ENCODE measurements at regions not wholly inside any gene's neighbourhood (a gene's known extent, or its start where the extent isn't known, plus 50 kb on each side); places are given as distances from the start of the nearest gene placed in this dataset.
"Not testable (repeated sequence)": the region's sequence is repeated elsewhere in the genome, so short reads cannot be mapped to it uniquely, and the experiment has no call there.

- no peak for DNase-seq (ENCODE audit: low read depth, low spot score)
Measured at GRCh38 chr5:10017786-10018185, 231.9 kb downstream of the ATPSCKMT start.

DNA sequence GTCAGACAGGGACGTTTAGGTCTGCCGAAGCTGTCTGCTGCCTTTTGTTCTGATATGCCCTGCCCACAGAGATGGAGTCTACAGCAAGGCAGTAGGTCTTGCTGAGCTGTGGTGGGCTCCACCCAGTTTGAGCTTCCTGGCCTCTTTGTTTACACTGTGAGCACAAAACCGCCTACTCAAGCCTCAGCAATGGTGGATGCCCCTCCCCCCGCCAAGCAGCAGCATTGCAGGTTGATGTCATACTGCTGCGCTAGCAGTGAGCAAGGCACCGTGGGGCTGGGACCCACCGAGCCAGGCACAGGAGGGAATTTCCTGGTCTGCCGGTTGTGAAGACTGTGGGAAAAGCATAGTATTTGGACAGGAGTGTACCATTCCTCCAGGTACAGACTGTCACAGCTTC, 233.1 kb downstream of the ATPSCKMT start:
- DNase-seq (ENCODE audit: low read depth, low spot score), result peak; percentile 89

DNA sequence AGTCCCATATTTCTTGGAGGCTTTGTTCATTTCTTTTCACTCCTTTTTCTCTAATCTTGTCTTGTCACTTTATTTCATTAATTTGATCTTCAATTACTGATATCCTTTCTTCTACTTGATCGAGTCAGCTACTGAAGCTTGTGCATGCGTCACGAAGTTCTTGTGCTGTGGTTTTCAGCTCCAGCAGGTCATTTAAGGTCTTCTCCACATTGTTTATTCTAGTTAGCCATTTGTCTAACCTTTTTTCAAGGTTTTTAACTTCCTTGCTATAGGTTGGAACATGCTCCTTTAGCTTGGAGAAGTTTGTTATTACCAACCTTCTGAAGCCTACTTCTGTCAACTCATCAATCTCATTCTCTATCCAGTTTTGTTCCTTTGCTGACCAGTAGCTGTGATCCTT, 234.0 kb downstream of the ATPSCKMT start:
- not testable (repeated sequence) for DNase-seq (ENCODE audit: low read depth, low spot score)

DNA sequence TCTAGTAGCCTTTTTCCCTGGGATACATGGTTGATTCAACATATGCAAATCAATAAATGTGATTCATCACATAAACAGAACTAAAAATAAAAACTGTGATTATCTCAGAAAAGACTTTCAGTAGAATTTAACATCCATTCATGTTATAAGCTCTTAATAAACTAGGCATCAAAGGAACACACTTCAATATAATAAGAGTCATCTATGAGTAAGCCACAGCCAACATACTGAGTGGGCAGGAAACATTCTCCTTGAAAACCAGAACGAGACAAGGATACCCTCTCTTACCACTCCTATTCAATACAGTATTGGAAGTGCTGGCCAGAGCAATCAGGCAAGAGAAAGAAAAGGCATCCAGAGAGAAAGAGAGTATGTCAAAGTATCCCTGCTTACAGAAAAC, 239.9 kb downstream of the ATPSCKMT start:
- DNase-seq (ENCODE audit: low read depth, low spot score), result no peak

DNA sequence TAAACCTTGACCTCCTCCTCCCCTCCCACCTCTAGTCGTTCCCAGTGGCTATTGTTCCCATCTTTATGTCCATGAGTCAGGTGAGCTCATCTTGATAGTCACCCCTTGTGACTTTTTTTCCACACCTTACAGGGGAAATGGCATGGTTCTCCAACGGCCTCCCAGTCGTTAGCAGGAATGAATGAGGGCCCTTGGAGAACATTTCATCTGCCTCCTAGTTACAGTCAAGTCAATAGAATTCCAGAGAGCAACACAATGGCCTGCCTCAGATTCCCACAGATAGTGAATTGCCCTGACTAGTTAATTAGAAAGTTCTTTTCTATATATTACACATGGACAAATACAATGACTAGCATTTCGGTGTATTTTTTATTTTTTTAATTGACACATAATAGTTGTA, 262.6 kb downstream of the ATPSCKMT start:
- DNase-seq (ENCODE audit: low read depth, low spot score), result no peak

DNA sequence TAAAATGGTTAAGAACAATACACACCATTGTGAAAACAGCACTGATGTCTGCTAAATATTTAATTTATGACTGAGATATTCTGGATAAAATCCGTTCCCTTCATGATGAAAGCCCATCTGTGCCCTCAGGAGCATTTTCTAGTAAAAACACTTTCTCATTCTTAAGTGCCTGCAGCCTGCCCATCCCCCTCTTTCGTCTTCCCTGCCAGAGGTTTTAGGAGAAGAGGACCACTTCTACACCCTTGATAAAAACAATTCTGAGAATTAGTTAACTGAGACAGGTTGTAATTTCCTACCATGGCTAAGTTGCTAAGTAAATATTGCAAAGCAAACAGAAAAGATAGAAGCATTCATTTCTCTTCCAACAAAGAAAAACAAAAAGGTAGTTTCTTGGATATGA, 272.6 kb downstream of the ATPSCKMT start:
- DNase-seq (ENCODE audit: low read depth, low spot score), result no peak

DNA sequence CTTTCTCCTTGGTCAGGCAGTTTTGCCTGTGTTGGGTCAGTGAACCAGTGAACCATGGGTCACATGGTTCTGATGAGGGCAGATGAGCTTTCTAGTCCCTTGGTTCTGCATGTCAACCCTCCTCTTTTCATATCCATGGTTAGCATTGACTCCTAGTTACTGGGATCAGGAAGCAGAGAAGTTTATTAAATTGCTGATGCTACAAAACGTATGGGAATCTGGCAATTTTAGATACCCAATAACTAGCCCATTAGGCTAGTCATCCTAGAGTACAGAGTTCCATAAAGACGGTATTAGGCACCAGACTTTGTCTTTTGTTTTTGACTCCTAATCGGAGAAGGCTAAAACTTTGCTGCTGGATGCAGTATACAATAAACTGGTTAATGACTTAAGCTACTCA, 273.1 kb downstream of the ATPSCKMT start:
- no peak for DNase-seq (ENCODE audit: low read depth, low spot score)

- no peak for DNase-seq (ENCODE audit: low read depth, low spot score)
Measured at GRCh38 chr5:9972059-9972458, 277.6 kb downstream of the ATPSCKMT start.

GRCh38 chr5:9971301-9971700, 278.4 kb downstream of the ATPSCKMT start:
- DNase-seq (ENCODE audit: low read depth, low spot score), result no peak

GRCh38 chr5:9958914-9959313, 290.8 kb downstream of the ATPSCKMT start:
- DNase-seq (ENCODE audit: low read depth, low spot score), result no peak

DNA sequence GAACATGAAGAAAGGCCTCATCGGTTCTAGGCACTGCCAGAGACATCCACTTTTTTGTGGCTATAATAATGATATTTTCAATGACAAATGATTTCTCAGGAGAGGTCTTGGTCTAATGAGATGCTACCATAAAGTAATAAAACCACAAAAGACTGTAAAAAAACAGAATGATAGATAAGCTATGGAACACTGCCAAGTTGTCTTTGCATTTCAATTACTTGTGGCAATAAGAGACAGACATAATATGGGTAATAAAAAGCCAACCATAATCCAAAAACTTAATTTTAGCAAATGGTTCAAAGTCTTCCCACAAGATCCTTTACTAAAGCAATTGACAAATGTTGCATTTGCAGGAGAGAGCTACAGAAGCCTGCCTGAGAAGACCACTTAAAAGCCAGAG, 292.5 kb downstream of the ATPSCKMT start:
- DNase-seq (ENCODE audit: low read depth, low spot score), result no peak

DNA sequence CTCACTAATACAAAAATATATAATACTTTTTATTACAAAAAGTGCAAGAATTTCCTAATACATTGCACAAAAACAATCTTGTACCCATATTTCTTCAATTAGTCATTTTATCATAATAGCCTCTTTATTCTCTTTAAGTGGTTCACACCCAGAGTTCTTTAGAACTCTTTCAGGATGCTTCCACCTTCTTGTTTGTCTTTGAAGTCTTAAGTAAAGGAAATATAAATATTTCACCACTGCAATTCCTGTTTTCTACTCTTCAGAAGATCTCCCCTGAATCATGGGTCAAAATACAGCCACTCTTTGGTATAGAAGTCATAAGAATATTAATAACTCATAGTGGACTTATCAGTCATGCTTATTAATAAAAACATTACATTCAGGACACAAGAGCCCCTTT, 293.0 kb downstream of the ATPSCKMT start:
- DNase-seq (ENCODE audit: low read depth, low spot score), result no peak

- no peak for DNase-seq (ENCODE audit: low read depth, low spot score)
Measured at GRCh38 chr5:9955586-9955985, 294.1 kb downstream of the ATPSCKMT start.

GRCh38 chr5:9954869-9955268, 294.8 kb downstream of the ATPSCKMT start:
- no peak for DNase-seq (ENCODE audit: low read depth, low spot score)

- no peak for DNase-seq (ENCODE audit: low read depth, low spot score)
Measured at GRCh38 chr5:9953691-9954090, 296.0 kb downstream of the ATPSCKMT start.

GRCh38 chr5:9951865-9952516, 297.7 kb downstream of the ATPSCKMT start:
- DNase-seq (ENCODE audit: low read depth, low spot score), result no peak

DNA sequence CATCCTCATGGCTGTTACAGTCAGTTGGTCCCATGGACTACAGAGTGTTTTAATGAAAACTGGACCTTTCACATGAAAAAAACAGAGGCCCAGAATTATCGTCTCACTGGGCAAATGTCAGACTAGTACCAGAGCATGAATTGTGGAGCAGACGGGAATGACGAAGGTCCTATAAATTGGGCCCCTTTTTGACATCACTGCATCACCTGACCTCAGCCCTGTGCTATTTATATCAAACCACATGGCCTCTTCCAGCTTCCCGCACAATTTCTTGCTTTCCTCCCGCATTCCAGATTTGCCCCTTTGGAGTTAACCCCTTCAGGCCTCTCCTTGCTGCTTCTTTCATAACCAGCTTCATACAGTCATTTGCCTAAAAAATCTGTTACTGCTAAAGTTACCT, 301.7 kb downstream of the ATPSCKMT start:
- no peak for DNase-seq (ENCODE audit: low read depth, low spot score)

- no peak for DNase-seq (ENCODE audit: low read depth, low spot score)
Measured at GRCh38 chr5:9947225-9947714, 302.4 kb downstream of the ATPSCKMT start.

DNA sequence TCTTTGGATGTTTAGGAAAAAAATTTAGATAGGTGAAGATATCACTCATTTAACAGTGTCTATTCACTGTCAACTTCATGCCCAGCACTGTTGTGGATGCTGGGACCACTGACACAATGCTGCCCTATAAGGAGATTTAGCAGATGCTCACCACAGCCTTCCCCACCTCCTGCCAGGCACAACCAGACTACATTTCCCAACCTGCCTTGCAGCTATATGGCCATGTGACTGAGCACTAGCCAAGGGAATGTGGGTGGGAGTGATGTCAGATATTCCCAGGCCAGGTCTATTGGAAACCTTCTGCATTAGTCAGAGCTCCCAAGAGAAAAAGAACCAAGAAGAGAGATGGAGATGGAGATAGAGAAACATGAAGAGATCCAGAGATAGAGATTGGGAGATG, 302.6 kb upstream of the TAS2R1 start:
- DNase-seq (ENCODE audit: low read depth, low spot score), result peak; percentile 63

DNA sequence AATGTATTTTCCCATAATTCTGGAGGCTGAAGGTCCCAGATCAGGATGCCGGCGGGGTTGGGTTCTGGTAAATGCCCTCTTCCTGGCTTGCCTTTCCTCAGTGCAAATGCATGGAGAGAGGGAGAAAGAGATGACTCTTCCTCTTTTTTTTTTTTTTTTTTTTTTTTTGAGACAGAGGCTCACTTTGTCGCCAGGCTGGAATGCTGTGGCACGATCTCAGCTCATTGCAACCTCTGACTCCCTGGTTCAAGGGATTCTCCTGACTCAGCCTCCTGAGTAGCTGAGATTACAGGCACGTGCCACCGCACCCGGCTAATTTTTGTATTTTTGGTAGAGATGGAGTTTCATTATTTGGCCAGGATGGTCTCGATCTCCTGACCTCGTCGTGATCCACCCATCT, 300.0 kb upstream of the TAS2R1 start:
- no peak for DNase-seq (ENCODE audit: low read depth, low spot score)

- DNase-seq (ENCODE audit: low read depth, low spot score), result no peak
Measured at GRCh38 chr5:9928326-9928725, 298.2 kb upstream of the TAS2R1 start.

GRCh38 chr5:9927521-9927997, 297.4 kb upstream of the TAS2R1 start:
- no peak for DNase-seq (ENCODE audit: low read depth, low spot score)

GRCh38 chr5:9927106-9927505, 297.0 kb upstream of the TAS2R1 start:
- DNase-seq (ENCODE audit: low read depth, low spot score), result peak; percentile 38

GRCh38 chr5:9924614-9925013, 294.5 kb upstream of the TAS2R1 start:
- DNase-seq (ENCODE audit: low read depth, low spot score), result no peak
